Inferior parietal cortex (tissue), 1 donor: ENCODE measurements at regions not wholly inside any gene's neighbourhood (a gene's known extent, or its start where the extent isn't known, plus 50 kb on each side); places are given as distances from the start of the nearest gene placed in this dataset.

ENCODE experiments used
- DNase-seq: peaks from one replicate; pipeline ENCODE4 v3.0.0-alpha.2; 2016; ENCODE audit errors: extremely low spot score

GRCh38 chr18:22253676-22254075 is 84.3 kb downstream of the GATA6 start:
- DNase-seq, result no peak

- no peak for DNase-seq
Measured at GRCh38 chr18:22253156-22253555, 83.8 kb downstream of the GATA6 start.
